GM11168 (cell line): ENCODE measurements at regions not wholly inside any gene's neighbourhood (a gene's known extent, or its start where the extent isn't known, plus 50 kb on each side); places are given as distances from the start of the nearest gene placed in this dataset.

Experiments
- in situ Hi-C: fragments of 300-500 bp; cut with MboI; formaldehyde crosslinking; loops from one replicate; pipeline ENCODE4 v1.12.0; 2022; ENCODE audit warnings: low sequenced_read_pairs; ENCODE audit not compliant: unreplicated experiment

- in situ Hi-C loops = no loop called here
Measured at GRCh38 chr2:8098476-8099266, 583.2 kb upstream of the ID2 start.

- in situ Hi-C loops = no loop called here
Measured at GRCh38 chr2:8099267-8099582, 582.6 kb upstream of the ID2 start.

GRCh38 chr2:8101614-8102277, 580.1 kb upstream of the ID2 start:
- in situ Hi-C loops = no loop called here

- in situ Hi-C loops = no loop called here
Measured at GRCh38 chr2:8102470-8102869, 579.4 kb upstream of the ID2 start.

- in situ Hi-C loops = no loop called here
Measured at GRCh38 chr2:8103085-8103708, 578.7 kb upstream of the ID2 start.

GRCh38 chr2:8107150-8107549, 574.7 kb upstream of the ID2 start:
- in situ Hi-C loops = no loop called here

GRCh38 chr2:8107621-8108378, 574.1 kb upstream of the ID2 start:
- in situ Hi-C loops = no loop called here

- in situ Hi-C loops = no loop called here
Measured at GRCh38 chr2:8110716-8111115, 571.1 kb upstream of the ID2 start.

- in situ Hi-C loops = no loop called here
Measured at GRCh38 chr2:8111193-8111592, 570.7 kb upstream of the ID2 start.

GRCh38 chr2:8115456-8115855, 566.4 kb upstream of the ID2 start:
- in situ Hi-C loops = no loop called here

GRCh38 chr2:8115966-8116365, 565.9 kb upstream of the ID2 start:
- in situ Hi-C loops = no loop called here

- in situ Hi-C loops = no loop called here
Measured at GRCh38 chr2:8116661-8117060, 565.2 kb upstream of the ID2 start.

- in situ Hi-C loops = no loop called here
Measured at GRCh38 chr2:8118940-8119781, 562.7 kb upstream of the ID2 start.

GRCh38 chr2:8119782-8120505, 561.9 kb upstream of the ID2 start:
- in situ Hi-C loops = no loop called here

- in situ Hi-C loops = no loop called here
Measured at GRCh38 chr2:8120506-8120860, 561.4 kb upstream of the ID2 start.

GRCh38 chr2:8121022-8121825, 560.6 kb upstream of the ID2 start:
- in situ Hi-C loops = no loop called here

GRCh38 chr2:8121826-8122513, 559.9 kb upstream of the ID2 start:
- in situ Hi-C loops = no loop called here

- in situ Hi-C loops = no loop called here
Measured at GRCh38 chr2:8122520-8122919, 559.3 kb upstream of the ID2 start.
